SK-N-DZ (cell line): ENCODE measurements at regions not wholly inside any gene's neighbourhood (a gene's known extent, or its start where the extent isn't known, plus 50 kb on each side); places are given as distances from the start of the nearest gene placed in this dataset.

Experiments used
- DNase-seq: peaks from one replicate; pipeline ENCODE4 v3.0.0-alpha.2; 2015; ENCODE audit warnings: low spot score

GRCh38 chr10:104576611-104577010 is 64.5 kb upstream of the SORCS3 start:
- no peak for DNase-seq

GRCh38 chr10:104577163-104577562 is 63.9 kb upstream of the SORCS3 start:
- DNase-seq: no peak

DNA sequence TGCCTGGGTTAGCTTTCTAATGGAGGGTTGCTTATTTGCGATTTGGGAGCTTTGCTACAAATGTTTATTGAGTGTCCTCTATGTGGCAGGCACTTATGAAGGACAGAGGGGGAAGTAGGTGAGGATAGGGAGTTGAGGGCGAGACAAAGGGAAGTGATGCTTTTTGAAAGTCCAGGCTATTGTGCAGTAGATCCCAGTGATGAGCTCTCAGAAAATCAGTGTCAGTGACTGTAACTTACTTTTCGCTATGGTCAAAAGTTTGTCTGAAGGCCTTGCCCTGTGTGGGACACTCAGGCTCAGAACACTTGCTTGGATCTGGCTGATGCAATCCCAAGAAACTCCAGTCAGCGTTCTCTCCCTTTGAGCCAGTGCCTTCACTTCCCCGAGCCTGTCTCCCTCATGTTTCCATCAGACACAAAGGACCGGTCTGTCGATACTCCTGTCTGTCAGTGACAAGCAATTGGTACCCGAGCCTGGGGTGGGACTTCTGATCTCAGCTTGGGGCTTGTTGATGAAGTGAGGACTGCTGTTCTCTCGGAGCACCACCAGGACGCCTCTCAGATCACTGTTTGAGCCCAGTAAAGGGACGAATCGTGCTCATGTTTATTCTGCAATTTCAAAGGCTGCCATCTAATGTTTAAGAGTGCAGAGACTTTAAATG is 63.1 kb upstream of the SORCS3 start:
- DNase-seq: no peak

DNA sequence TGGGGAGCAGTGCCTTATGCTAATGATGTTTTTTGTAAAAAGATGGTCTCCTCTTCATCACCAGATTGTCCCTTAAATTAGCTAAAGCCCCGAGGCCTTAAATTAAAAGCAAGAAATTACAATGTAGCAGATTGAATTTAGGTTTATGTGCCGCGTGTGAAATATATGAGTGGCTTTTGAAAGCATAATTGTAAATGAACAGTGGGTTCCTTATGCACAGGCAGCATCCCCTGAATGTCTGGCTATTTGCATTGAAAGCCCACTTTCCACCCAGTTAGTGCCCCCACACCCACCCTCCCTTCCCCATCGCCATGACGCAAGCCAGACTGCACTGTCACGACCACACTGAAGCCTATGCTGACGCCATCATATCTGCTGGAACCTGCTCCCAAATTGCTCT is 62.4 kb upstream of the SORCS3 start:
- no peak for DNase-seq

- DNase-seq: no peak
These were observed 62.0 kb upstream of the SORCS3 start for GRCh38 chr10:104579136-104579535.

DNA sequence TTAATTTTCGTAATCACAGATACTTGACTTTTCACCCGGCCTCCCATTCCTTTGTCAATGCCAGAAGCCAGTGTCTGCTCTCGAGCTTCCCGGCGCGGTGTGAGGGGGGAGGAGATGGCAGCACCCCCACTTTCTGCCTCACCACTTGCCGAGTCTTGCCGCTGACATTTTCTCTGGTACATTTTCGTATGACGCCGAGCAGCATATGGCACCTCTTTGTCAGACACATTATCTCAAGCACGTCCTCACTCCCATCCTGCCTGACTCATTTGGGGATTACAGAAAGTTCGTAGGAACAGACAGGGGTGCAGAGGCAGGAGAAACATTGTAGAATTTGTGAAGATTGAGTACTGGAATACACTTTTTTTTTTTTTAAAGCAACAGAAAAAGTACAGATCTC is 60.8 kb upstream of the SORCS3 start:
- DNase-seq: no peak

- peak; percentile 50 for DNase-seq
These were observed 60.1 kb upstream of the SORCS3 start for GRCh38 chr10:104580774-104581675.

DNA sequence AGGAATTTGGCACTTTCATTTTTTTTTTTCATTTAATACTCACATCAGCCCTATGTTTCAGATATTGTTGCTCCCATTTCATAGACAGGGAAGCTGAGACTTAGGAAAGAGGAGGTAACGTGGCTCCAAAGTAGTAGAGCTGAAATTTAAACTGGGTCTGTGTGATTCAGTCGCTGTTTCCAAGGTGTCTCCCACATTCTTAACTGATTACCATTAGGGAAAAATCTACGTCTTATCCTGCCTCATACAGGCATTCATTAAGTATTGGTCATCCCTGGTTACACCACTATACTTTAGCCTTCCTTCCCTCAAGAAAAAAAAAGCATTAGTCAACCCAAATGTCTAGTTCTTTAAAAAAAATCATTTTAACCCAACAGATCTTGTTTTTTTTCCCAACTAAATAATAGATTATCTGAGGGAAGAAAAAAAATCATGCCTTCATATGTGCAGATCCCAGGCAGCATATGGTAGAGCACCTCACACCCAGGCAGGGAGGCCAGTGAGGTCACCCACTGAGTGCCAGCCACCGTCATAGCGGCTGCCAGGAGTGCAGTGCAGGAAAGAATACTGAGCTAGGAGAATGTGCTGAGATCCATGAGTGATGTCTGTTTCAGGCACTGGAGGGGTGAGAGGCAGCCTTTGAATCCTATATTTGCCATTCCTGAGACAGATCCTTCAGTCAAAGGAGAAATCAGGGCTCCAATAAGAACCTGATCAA is 59.0 kb upstream of the SORCS3 start:
- no peak for DNase-seq

- no peak for DNase-seq
These were observed 58.5 kb upstream of the SORCS3 start for GRCh38 chr10:104582602-104582951.

DNA sequence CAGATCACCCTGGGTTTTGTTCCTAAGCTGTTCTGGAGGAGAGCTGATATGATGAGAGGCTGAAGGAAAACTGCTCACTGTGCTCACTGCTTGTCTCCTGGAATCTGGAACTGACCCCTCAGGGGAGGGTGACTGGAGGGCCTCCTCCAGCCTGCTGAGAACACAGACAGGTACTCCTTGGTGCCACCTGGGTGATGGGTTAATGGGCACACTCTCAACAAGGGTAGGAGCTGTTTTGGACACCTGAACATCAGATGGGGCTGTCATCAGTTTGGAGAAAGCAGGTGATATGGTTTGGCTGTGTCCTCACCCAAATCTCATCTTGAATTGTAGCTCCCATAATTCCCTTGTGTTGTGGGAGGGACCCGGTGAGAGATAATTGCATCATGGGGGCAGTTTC is 58.1 kb upstream of the SORCS3 start:
- no peak for DNase-seq

GRCh38 chr10:104584541-104584940 is 56.5 kb upstream of the SORCS3 start:
- DNase-seq: no peak

- no peak for DNase-seq
These were observed 53.3 kb upstream of the SORCS3 start for GRCh38 chr10:104587751-104588150.

- DNase-seq: no peak
These were observed 51.7 kb upstream of the SORCS3 start for GRCh38 chr10:104589431-104589830.

DNA sequence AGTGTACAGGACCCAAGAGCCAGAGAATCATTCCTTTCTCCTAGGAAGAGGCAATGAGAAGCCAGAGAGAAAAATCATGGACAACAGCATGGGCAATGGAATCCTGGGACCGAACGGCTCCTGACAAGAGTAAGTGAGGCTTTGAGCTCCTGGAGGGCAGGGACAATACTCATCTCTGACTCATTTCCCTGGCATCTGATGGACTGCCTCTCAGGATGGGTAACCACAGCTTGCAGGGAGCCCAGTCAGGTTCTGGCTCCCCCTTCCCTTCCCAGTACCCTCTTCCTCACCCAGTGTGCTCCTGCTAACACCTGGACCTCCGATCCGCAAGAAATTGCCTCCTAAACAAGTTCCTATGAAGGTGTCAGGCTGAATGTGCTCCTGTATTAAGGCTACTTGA is 51.2 kb upstream of the SORCS3 start:
- no peak for DNase-seq
